HG02852 (cell line): ENCODE measurements at regions not wholly inside any gene's neighbourhood (a gene's known extent, or its start where the extent isn't known, plus 50 kb on each side); places are given as distances from the start of the nearest gene placed in this dataset.
A peak's percentile ranks its signal among the peaks of the same experiment; 100 is the strongest.
"Not testable (repeated sequence)": the region's sequence is repeated elsewhere in the genome, so short reads cannot be mapped to it uniquely, and the experiment has no call there.

Experiments
- ATAC-seq: cut with Tn5 transposase; IDR thresholded peaks from one replicate; pipeline ENCODE4 v1.9.1; 2021; ENCODE audit warnings: mild to moderate bottlenecking, moderate library complexity; ENCODE audit not compliant: unreplicated experiment

- no peak for ATAC-seq
These were observed 167.3 kb upstream of the TMCC3 start for GRCh38 chr12:94817695-94818075.

- ATAC-seq: not testable (repeated sequence)
These were observed 166.8 kb upstream of the TMCC3 start for GRCh38 chr12:94817201-94817600.

- ATAC-seq: not testable (repeated sequence)
These were observed 166.4 kb upstream of the TMCC3 start for GRCh38 chr12:94816746-94817145.

GRCh38 chr12:94815958-94816357, 165.6 kb upstream of the TMCC3 start:
- no peak for ATAC-seq

- no peak for ATAC-seq
These were observed 165.1 kb upstream of the TMCC3 start for GRCh38 chr12:94815450-94815849.

- no peak for ATAC-seq
These were observed 163.0 kb upstream of the TMCC3 start for GRCh38 chr12:94813314-94813713.

GRCh38 chr12:94812345-94812744, 162.0 kb upstream of the TMCC3 start:
- peak; percentile 48 for ATAC-seq

GRCh38 chr12:94811611-94812010, 161.3 kb upstream of the TMCC3 start:
- ATAC-seq: no peak

- no peak for ATAC-seq
These were observed 157.6 kb upstream of the TMCC3 start for GRCh38 chr12:94807951-94808350.

GRCh38 chr12:94806617-94807016, 156.3 kb upstream of the TMCC3 start:
- no peak for ATAC-seq

- no peak for ATAC-seq
These were observed 155.6 kb upstream of the TMCC3 start for GRCh38 chr12:94805749-94806529.

- no peak for ATAC-seq
These were observed 153.6 kb upstream of the TMCC3 start for GRCh38 chr12:94803939-94804338.

GRCh38 chr12:94802796-94803195, 152.4 kb upstream of the TMCC3 start:
- no peak for ATAC-seq

GRCh38 chr12:94801745-94802144, 151.4 kb upstream of the TMCC3 start:
- no peak for ATAC-seq

- no peak for ATAC-seq
These were observed 148.8 kb upstream of the TMCC3 start for GRCh38 chr12:94799136-94799535.

GRCh38 chr12:94798113-94798512, 147.8 kb upstream of the TMCC3 start:
- ATAC-seq: no peak

- no peak for ATAC-seq
These were observed 145.2 kb upstream of the TMCC3 start for GRCh38 chr12:94795520-94795919.

- no peak for ATAC-seq
These were observed 144.7 kb upstream of the TMCC3 start for GRCh38 chr12:94795044-94795443.

GRCh38 chr12:94793191-94793595, 142.8 kb upstream of the TMCC3 start:
- no peak for ATAC-seq

- no peak for ATAC-seq
These were observed 142.3 kb upstream of the TMCC3 start for GRCh38 chr12:94792693-94793092.

GRCh38 chr12:94791933-94792332, 141.6 kb upstream of the TMCC3 start:
- ATAC-seq: no peak

- no peak for ATAC-seq
These were observed 140.5 kb upstream of the TMCC3 start for GRCh38 chr12:94790825-94791224.

- no peak for ATAC-seq
These were observed 140.0 kb upstream of the TMCC3 start for GRCh38 chr12:94790370-94790769.
